Fibroblast of skin of scalp (primary cell): ENCODE measurements at regions not wholly inside any gene's neighbourhood (a gene's known extent, or its start where the extent isn't known, plus 50 kb on each side); places are given as distances from the start of the nearest gene placed in this dataset.
"Not testable (repeated sequence)": the region's sequence is repeated elsewhere in the genome, so short reads cannot be mapped to it uniquely, and the experiment has no call there.

Experiments
- DNase-seq: peaks from one replicate; pipeline ENCODE4 v3.0.0-alpha.2; 2013

GRCh38 chr10:55892276-55892675, 468.8 kb downstream of the ZWINT start:
- DNase-seq, result no peak

- DNase-seq, result no peak
Observed at GRCh38 chr10:55881588-55881987, 479.5 kb downstream of the ZWINT start.

- no peak for DNase-seq
Observed at GRCh38 chr10:55873485-55873884, 487.6 kb downstream of the ZWINT start.

DNA sequence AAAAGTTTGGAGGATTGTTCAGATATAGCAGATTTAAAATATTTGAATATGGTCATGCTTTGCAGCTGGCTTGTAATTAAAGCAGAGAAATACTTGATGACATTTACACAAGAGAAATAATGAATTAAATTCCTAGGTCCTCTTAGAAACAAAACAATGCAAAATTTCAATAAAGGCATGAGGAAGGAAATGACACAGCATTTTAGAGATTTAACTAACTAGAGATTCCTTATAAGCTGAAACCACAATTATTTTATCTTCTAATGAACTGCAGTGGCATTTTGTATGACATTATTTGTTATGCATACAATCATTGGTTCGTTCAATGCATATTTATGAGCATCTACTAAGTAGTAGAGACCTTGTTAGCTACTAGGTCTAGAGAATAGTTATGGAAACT, 490.9 kb downstream of the ZWINT start:
- DNase-seq, result no peak

GRCh38 chr10:55867848-55868247, 493.2 kb downstream of the ZWINT start:
- DNase-seq, result no peak

GRCh38 chr10:55858730-55859129, 502.3 kb downstream of the ZWINT start:
- DNase-seq, result no peak

DNA sequence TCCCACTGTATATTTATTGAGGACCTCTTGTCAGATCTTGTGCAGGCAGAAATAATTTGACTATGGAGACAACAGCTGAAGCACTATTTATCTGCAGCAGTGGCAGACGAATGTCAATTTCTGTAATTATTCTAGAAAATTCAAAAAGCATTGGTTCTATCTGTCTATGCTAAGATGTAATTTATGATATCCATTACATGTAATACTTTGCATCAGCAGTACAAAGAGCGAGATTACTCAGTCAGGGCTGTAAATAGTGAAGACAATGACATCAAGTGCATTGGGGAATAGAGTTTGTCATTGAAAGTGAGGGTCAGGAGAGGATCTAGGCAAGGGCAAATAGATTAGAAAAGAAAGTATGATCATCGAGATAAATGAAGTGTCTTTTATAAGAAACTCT, 508.2 kb downstream of the ZWINT start:
- no peak for DNase-seq

GRCh38 chr10:55837273-55837672, 523.8 kb downstream of the ZWINT start:
- DNase-seq, result no peak

- DNase-seq, result no peak
Observed at GRCh38 chr10:55822096-55822495, 539.0 kb downstream of the ZWINT start.

DNA sequence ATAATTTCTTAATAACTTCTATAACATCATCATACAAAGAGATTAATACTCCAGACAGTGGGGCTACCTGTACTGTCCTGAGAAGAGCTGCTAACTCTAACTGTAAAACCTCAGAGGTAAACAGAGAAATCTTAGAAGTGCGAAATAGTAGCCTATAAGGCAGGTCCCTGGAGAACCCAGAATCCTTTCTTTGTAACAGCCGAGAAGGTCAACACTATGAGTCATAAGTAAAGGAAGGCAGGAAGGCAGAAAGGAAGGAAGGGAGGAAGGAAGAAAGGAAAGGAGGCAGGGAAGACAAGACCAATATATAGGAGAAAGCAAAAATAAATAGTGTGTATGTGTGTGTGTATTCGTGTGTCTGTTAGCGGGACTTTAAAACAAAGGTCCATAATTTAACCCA, 540.6 kb downstream of the ZWINT start:
- DNase-seq, result no peak

DNA sequence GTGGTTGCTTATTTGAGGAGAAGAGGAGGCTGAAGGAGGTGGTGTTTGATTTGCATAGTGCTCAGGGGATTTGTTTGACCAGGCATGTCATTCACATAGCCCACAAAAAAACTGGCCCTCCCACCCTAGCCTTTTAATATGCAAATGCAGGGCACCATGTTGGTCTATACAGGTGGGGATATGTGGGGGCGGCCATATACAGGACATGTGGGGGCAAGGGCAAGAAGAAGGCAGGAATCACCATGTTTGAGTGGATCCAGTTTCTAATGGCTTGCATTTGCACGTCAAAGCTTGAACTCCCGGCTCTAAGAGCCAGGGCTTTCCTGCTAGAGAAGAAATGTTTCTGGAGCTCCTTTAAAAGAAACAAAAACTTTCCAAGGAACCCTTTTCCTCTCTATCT, 541.0 kb downstream of the ZWINT start:
- no peak for DNase-seq

GRCh38 chr10:55813451-55814170, 547.4 kb downstream of the ZWINT start:
- DNase-seq, result no peak

DNA sequence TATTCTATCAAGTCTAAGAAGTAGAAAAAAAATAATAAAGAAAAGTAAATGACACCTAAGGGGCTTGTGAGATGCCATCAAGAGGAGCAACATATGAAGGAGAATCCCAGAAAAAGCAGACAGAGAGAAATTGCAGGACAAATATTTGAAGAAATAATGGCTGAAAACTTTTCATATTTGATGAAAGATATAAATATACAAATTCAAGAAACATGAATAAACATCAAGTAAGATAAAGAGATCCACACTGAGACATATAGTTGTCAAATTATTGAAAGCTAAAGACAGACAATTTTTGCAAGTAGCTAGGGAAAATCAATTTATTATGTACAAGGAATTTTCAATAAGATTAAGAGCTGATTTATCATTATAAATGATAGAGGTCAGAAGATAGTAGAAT, 558.0 kb downstream of the ZWINT start:
- no peak for DNase-seq

- no peak for DNase-seq
Observed at GRCh38 chr10:55801353-55801661, 559.8 kb downstream of the ZWINT start.

DNA sequence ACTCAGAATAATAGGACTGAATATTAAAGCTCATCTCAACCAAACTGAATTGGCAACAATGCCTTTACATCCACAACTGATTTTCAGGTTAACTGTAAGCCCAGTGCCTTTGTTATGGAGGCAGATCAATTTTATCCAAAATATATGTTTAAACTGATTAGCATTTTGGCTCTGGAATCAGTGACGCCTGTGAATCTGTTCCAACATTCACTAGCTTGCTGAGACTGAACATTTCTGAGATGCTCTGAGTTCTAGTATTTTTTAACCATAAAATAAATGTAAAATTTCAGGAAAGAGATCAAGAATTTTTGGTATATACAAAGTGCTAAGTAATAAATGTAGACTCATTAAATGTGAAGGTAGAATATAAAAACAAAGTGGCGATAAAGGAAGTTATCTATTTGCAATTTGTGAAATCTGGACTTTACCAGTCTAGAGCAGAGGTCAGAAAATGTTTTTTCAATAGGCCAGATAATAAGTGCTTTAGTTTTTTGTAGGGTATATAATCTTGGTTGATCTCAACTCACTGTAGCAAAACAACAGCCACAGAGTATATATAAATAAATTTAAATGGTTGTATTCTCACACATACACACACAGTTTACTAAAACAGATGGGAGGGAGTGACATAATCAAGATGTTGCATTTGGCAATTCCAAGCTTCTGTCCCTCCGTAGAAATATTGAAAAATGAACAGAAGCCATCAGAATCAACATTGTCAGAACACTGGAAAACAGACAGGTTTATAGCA, 560.3 kb downstream of the ZWINT start:
- DNase-seq, result no peak

GRCh38 chr10:55793024-55793423, 568.0 kb downstream of the ZWINT start:
- DNase-seq, result no peak

DNA sequence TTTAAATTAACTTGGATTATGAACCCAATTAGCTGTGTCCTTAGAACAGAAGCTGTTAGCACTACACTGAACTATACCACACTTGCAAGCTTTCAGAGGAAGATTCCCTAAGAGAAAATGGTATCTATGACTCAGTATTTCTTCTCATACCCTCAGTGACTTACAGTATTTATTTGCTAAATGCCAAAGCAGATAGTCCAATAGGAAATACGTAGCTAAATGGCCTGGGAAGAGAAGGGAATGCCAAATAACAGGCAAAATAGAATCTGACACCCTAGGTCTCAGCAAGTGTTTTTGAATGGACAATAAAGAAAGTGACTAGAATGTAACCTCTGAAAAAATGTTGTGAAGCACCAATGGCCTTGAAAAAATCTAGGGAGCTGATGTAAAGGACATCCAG, 570.8 kb downstream of the ZWINT start:
- DNase-seq, result not testable (repeated sequence)

DNA sequence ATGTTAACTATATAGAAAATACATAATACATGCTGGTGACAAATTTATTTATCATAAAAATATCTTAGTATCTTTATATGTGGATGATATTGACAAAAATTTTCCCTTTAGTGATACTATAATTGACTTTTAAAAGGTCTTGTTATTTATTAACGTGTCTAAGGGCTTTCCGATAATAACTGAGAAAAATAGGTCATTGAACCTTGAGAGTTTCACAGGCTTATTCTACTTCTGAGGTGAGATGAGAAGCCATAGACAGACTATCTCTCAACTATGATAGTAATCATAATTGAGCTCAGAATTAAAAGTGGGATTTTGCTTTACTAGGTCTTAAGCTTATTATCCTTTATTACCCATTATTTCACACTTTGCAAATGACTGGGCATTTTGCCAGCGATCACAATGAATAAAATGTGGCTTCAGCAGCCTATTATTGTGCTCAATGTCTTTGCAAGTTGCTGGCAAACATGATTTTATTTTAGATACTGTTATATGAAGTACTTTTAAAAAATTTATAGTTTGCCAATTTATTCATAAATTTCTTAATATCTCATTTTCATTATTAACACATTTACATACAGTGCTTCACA, 574.5 kb downstream of the ZWINT start:
- DNase-seq, result no peak

DNA sequence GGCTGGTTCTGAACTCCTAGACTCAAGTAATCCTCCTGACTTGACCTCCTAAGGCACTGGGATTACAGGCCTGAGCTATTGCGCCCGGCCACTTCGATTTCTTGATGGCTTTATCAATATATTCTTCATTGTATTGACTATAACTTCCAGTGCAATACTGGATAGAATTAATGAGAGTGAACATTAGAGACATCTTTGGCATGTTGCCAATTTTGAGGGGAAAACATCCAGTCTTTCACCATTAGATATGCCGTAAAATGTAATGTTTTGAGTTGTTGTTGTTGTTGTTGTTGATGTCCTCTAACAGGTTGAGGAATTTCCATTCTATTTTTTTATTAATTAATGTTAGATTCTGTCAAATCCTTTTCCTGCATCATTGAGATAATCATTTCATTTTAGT, 578.9 kb downstream of the ZWINT start:
- DNase-seq, result no peak

- no peak for DNase-seq
Observed at GRCh38 chr10:55766212-55766611, 594.8 kb downstream of the ZWINT start.

- DNase-seq, result no peak
Observed at GRCh38 chr10:55750458-55750857, 610.6 kb downstream of the ZWINT start.

DNA sequence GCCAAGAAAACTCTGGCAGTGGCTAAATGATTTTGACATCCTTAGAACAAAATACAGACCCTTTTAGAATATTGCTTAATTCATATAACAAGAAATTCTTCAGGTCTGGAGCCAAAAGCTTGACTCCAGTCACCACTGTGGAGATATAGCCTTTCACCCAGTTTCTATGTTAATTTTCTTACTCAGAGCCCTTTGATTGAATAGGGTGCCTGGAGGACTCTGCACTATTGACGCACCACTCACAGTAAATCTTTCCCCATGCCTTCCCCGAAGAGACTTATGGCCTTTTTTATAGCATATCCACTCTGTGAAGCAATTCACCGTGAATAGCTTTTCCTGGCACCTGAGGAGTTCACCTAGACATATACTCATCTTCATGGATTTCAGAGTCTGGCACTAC, 613.8 kb downstream of the ZWINT start:
- no peak for DNase-seq

GRCh38 chr10:55746002-55746401, 615.1 kb downstream of the ZWINT start:
- no peak for DNase-seq

DNA sequence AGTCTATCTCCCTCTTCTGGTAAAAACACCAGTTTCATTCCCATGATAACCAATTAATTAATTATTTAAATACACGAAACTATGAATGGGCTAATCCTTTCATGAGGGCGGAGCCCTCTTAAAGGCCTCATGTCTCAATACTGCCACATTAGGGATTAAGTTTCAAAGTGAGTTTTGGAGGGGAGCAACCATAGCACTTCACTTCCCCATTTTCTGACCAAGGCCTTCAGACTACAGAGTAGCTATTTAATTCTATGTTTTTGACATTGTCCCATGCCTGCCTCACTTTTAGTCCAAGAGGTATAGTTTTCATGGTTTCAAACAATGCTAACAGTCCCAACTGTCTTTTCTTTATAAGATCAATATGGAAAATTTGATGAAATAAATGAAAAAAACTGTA, 618.6 kb downstream of the ZWINT start:
- DNase-seq, result no peak
